ENCODE measurements at regions not wholly inside any gene's neighbourhood (a gene's known extent, or its start where the extent isn't known, plus 50 kb on each side); places are given as distances from the start of the nearest gene placed in this dataset.

GRCh38 chr1:235925016-235925415, 58.3 kb upstream of the LYST start:
- peak overlapping the region in 9 of 11 experiments; percentile 16 to 62 (median 35); a peak in 15 of 22 replicates for H3K27ac ChIP-seq
- H3K4me3 ChIP-seq: no peak overlapping the region
- no peaks in the 10 kb centered on the region for H3K27me3 ChIP-seq
- H3K4me1 ChIP-seq: peaks cover 46 to 81% (median 75%) of the 10 kb centered on the region in 10 experiments
- no peaks in the 10 kb centered on the region for H3K9me3 ChIP-seq (replicated peaks in 1 of 11)
- H3K9ac ChIP-seq: no peak overlapping the region; a peak in 1 of 22 replicates
- H4K20me1 ChIP-seq: no peaks in the 10 kb centered on the region
- TF ChIP-seq Cebpa-rat (IDR thresholded peaks at IDR 0.05): no peak
- H3K4me2 ChIP-seq: peak overlapping the region in 5 of 11 experiments; percentile 9 to 40 (median 20); a peak in 4 of 22 replicates
- no peaks in the 10 kb centered on the region for H3K36me3 ChIP-seq

DNA sequence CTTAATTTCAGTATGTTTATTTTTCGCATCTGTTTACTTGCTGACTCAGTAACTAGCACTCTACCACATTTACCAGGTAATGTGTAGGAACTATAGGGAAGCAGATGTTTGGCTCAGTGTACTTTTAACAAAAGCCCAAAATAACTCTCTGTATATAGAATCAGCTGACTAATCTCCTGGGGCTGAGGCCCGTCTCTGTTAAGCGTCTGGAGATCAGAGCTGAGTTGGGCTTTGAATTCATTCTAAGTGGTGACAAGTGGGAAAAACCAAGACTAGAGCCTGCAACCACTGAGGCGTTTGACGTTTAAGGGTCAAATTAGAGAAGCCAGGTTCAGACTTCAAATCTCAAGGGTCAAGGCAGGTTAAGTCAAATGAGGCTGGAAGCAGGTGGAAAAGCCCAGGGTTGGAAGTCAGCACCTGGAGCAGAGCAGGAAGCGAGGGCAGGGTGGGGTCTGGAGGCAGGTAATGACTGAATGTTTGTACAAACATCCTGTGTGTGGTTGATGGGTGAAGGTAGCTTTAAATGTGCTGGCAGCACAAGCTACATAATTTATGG, 56.8 kb upstream of the LYST start:
- H3K9me3 ChIP-seq (replicated peaks in 1 of 11): no peaks in the 10 kb centered on the region
- peak overlapping the region; percentile 76 to 92 (median 81) for H3K4me2 ChIP-seq

DNA sequence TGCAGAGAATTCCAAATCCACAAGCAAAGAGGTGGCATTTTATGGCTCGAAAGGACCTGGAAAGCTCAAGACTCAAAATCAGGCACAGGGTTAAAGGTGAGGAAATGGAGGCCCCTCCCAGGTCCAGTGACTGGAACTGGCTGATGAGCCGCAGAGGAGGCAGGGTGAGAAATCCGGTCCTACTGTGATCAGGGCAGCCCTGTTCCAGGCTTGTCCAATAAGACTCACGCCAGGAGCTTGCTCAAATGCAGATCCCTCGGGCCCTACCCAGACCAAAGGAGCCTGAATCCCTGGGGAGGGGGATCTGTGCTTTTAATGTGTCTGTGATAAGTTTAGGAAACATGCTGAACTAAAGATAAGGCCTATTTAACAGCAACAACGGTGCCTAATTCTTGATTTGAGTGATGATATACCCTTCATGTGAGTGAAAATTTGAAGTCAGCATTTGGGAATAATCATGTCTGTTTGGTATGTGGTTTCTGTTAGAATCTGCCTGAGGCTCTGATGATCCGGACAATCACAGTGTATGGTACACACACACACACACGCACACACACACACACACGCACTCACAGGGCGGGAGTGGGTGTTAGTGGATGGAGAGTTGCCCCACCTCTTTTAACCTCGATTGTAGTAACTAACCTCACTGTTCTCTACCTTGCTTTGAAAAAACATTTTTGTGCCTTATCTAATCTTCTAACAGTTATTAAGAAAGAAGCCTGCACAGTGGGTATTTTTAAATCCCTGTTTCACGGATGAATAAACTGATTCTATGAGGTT, 54.1 kb upstream of the LYST start:
- H3K4me2 ChIP-seq: peak overlapping the region; percentile 76 to 92 (median 81)
- no peaks in the 10 kb centered on the region for H3K36me3 ChIP-seq
- H3K27ac ChIP-seq: peak overlapping the region in 10 of 11 experiments; percentile 30 to 89 (median 82); a peak in 20 of 22 replicates
- H3K4me1 ChIP-seq: peaks cover 78 to 97% (median 93%) of the 10 kb centered on the region in 10 experiments
- H3K9ac ChIP-seq: peak overlapping the region in 9 of 11 experiments; percentile 35 to 67 (median 55); a peak in 17 of 22 replicates
- no peaks in the 10 kb centered on the region for H3K9me3 ChIP-seq (replicated peaks in 1 of 11)
- H4K20me1 ChIP-seq: no peaks in the 10 kb centered on the region
- H3K27me3 ChIP-seq: no peaks in the 10 kb centered on the region
- no peak overlapping the region for H3K4me3 ChIP-seq
- TF ChIP-seq Cebpa-rat (IDR thresholded peaks at IDR 0.05): no peak

More for the DNA sequence above, 56.8 kb upstream of the LYST start:
- Histone ChIP-seq H4K20me1 (no peaks in the 10 kb centered on the region), H3K36me3 (no peaks in the 10 kb centered on the region), H3K27me3 (no peaks in the 10 kb centered on the region), H3K27ac (peak overlapping the region in 10 of 11 experiments; percentile 32 to 85 (median 82); a peak in 19 of 22 replicates), H3K4me3 (peak overlapping the region in 1 of 10 experiments; percentile 8; a peak in 1 of 20 replicates), H3K9ac (peak overlapping the region in 10 of 11 experiments; percentile 27 to 66 (median 44); a peak in 17 of 22 replicates), H3K4me1 (peaks cover 60 to 81% (median 75%) of the 10 kb centered on the region in 10 experiments)
- TF ChIP-seq Cebpa-rat (IDR thresholded peaks at IDR 0.05): no peak

DNA sequence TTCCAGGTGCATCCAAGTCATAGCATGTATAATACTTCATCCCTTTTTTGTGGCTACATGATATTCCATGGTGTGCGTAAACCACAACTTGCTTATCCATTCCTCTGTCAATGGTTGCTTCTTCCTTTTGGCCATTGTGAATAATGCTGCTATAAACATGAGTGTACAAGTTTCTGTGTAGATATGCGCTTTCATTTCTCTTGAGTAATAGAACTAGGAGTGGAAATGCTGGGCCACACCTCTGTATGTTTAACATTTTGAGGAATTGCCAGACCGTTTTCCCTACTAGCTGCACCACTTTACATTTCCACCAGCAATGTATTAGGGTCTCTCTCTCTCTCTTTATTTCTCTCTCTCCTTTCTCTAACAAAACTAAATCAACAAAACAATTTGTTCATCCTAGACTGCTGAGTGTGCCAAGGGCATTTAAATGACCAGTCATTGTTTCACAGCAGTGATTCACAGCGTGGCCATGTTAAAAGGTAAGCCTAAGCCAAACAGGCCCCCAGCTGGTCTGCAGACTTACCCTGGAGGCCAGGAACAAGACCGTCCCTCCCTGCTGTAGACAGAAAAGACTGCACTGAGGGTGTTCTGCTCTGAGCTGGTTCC, 53.2 kb upstream of the LYST start:
- Histone ChIP-seq H3K4me2 (peak overlapping the region; percentile 76 to 92 (median 81)), H3K36me3 (no peaks in the 10 kb centered on the region), H3K4me3 (no peak overlapping the region), H3K9ac (peak overlapping the region in 9 of 11 experiments; percentile 35 to 67 (median 55); a peak in 17 of 22 replicates), H3K27ac (peak overlapping the region in 10 of 11 experiments; percentile 30 to 89 (median 82); a peak in 20 of 22 replicates), H4K20me1 (no peaks in the 10 kb centered on the region), H3K9me3 (replicated peaks in 1 of 11) (no peaks in the 10 kb centered on the region), H3K27me3 (no peaks in the 10 kb centered on the region), H3K4me1 (peaks cover 78 to 98% (median 90%) of the 10 kb centered on the region in 10 experiments)
- TF ChIP-seq Cebpa-rat (IDR thresholded peaks at IDR 0.05): no peak

DNA sequence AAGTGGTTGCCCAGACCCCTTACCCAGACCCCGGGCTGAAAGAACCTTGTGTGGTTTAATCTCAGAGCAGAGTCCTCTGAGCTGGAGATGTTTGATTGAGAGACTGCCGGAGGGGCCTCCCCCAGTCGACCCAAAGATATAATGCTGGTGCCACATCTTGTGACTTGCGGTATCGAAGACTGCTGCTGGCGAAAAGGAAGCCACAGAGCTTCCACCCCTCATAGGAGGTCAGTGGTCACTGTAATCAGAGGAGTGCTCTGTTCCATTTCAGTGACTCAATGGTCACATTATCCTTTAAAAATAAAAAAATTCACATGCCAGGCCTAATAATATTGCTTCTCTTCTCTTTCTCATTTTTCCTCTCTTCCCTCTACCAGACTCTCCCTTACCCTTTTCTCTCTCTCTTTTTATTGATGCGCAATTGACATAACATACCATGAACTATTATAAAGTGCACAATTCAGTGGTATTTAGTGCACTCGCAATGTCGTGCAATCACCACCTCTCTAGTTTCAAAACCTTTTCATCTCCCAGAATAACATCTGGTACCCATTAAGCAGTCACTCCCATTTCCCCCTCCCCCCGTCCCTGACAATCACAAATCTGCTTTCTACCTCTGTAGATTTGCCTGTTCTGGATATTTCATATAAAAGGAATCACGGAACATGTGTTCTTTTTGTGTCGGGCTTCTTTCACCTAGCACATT, 52.6 kb upstream of the LYST start:
- Histone ChIP-seq H3K4me3 (no peak overlapping the region), H3K4me2 (peak overlapping the region; percentile 76 to 92 (median 81)), H3K4me1 (peaks cover 75 to 97% (median 87%) of the 10 kb centered on the region in 10 experiments), H4K20me1 (no peaks in the 10 kb centered on the region), H3K9me3 (replicated peaks in 1 of 11) (no peaks in the 10 kb centered on the region), H3K27me3 (no peaks in the 10 kb centered on the region), H3K27ac (peak overlapping the region in 10 of 11 experiments; percentile 79 to 89 (median 82); a peak in 20 of 22 replicates), H3K9ac (peak overlapping the region in 8 of 11 experiments; percentile 14 to 75 (median 67); a peak in 13 of 22 replicates), H3K36me3 (no peaks in the 10 kb centered on the region)
- no peak for TF ChIP-seq Cebpa-rat (IDR thresholded peaks at IDR 0.05)

DNA sequence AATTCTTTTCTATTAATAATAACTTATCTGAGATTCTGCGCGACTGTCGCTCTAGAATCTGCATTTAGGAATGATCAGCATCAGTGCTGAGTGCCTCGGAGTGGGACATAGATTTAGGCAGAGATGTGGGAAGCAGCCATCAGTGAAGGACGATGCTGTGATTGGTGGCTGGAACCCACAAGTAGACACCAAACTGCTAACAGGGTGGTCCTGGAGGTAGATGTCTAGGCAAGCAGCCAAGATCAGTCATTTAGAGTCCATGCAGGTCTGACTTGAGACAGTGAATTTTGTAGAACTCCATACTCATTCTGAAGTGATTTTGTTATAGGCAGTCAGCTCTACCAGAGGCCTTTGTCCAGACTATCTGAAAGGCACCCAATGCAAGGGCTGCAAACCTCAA, 51.8 kb upstream of the LYST start:
- peak overlapping the region in 10 of 11 experiments; percentile 55 to 75 (median 66); a peak in 16 of 22 replicates for H3K9ac ChIP-seq
- no peaks in the 10 kb centered on the region for H3K9me3 ChIP-seq (replicated peaks in 1 of 11)
- no peak for TF ChIP-seq Cebpa-rat (IDR thresholded peaks at IDR 0.05)
- H4K20me1 ChIP-seq: no peaks in the 10 kb centered on the region
- no peaks in the 10 kb centered on the region for H3K36me3 ChIP-seq
- peak overlapping the region; percentile 76 to 92 (median 81) for H3K4me2 ChIP-seq
- H3K27ac ChIP-seq: peak overlapping the region in 10 of 11 experiments; percentile 79 to 89 (median 82); a peak in 20 of 22 replicates
- H3K27me3 ChIP-seq: no peaks in the 10 kb centered on the region
- no peak overlapping the region for H3K4me3 ChIP-seq
- peaks cover 66 to 97% (median 83%) of the 10 kb centered on the region in 10 experiments for H3K4me1 ChIP-seq

GRCh38 chr1:235918032-235918431, 51.3 kb upstream of the LYST start:
- H3K4me2 ChIP-seq: peak overlapping the region; percentile 76 to 92 (median 81)

GRCh38 chr1:235917267-235917811, 50.6 kb upstream of the LYST start:
- H3K4me1 ChIP-seq: peaks cover 55 to 91% (median 72%) of the 10 kb centered on the region in 10 experiments
- H3K27ac ChIP-seq: peak overlapping the region; percentile 57 to 89 (median 82); a peak in 21 of 22 replicates
- H3K9me3 ChIP-seq (replicated peaks in 1 of 11): no peaks in the 10 kb centered on the region
- H3K4me2 ChIP-seq: peak overlapping the region; percentile 76 to 92 (median 81)
- no peaks in the 10 kb centered on the region for H3K27me3 ChIP-seq
- H3K36me3 ChIP-seq: no peaks in the 10 kb centered on the region
- H4K20me1 ChIP-seq: no peaks in the 10 kb centered on the region
- peak overlapping the region; percentile 54 to 75 (median 65); a peak in 20 of 22 replicates for H3K9ac ChIP-seq
- no peak overlapping the region for H3K4me3 ChIP-seq
- TF ChIP-seq Cebpa-rat (IDR thresholded peaks at IDR 0.05): peak in 10 of 11 experiments; percentile 15 to 86 (median 62); a peak in 16 of 22 replicates

More at GRCh38 chr1:235918032-235918431, 51.3 kb upstream of the LYST start:
- TF ChIP-seq Cebpa-rat (IDR thresholded peaks at IDR 0.05): no peak
- Histone ChIP-seq H3K4me1 (peaks cover 62 to 97% (median 79%) of the 10 kb centered on the region in 10 experiments), H3K27me3 (no peaks in the 10 kb centered on the region), H3K27ac (peak overlapping the region; percentile 57 to 89 (median 82)), H3K9me3 (replicated peaks in 1 of 11) (no peaks in the 10 kb centered on the region), H3K36me3 (no peaks in the 10 kb centered on the region), H3K9ac (peak overlapping the region; percentile 54 to 75 (median 65); a peak in 20 of 22 replicates), H3K4me3 (no peak overlapping the region), H4K20me1 (no peaks in the 10 kb centered on the region)

Data from BLaER1 treated with 17β-estradiol and CSF1 and Interleukin-3, amounts not matched to agents 10 nM and 100 nM (cell line).